C4-2B (cell line): ENCODE measurements at regions not wholly inside any gene's neighbourhood (a gene's known extent, or its start where the extent isn't known, plus 50 kb on each side); places are given as distances from the start of the nearest gene placed in this dataset.

ENCODE experiments used
- CTCF ChIP-seq: fragments of 450-650 bp; conservative IDR thresholded peaks from 2 replicates; pipeline ENCODE4 v1.5.1; 2017; ENCODE audit warnings: mild to moderate bottlenecking
- ZFX ChIP-seq: fragments of 450-650 bp; IDR thresholded peaks from 2 replicates; pipeline ENCODE4 v1.6.1; 2017

- no peak for TF ChIP-seq CTCF
- TF ChIP-seq ZFX, result no peak
These were observed 249.6 kb downstream of the PLA2G4A start for GRCh38 chr1:187078321-187078720.
